HK-2 (cell line): ENCODE measurements at regions not wholly inside any gene's neighbourhood (a gene's known extent, or its start where the extent isn't known, plus 50 kb on each side); places are given as distances from the start of the nearest gene placed in this dataset.

ENCODE experiments used
- DNase-seq: peaks from one replicate; pipeline ENCODE4 v3.0.0-alpha.2; 2018; ENCODE audit not compliant: unreplicated experiment

DNA sequence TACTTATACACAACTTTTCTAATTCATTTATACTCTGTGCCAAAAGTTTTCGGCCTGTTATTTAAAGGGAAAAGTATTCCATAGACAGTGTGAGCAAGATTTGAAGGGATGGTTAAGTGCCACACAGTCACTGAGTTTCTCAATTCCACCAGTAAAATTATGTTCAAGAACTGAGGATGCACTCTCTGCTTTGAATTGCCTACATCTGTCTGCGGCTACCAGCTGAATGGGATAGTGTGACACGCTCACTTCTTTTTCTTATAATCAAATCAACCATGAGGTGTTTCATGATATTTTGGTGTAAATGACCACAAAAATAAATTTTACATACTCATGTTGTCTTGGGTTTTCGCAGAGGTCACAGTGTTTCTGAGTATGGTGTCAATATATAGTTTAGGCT lies 218.4 kb upstream of the TMEM161B start:
- DNase-seq = no peak

DNA sequence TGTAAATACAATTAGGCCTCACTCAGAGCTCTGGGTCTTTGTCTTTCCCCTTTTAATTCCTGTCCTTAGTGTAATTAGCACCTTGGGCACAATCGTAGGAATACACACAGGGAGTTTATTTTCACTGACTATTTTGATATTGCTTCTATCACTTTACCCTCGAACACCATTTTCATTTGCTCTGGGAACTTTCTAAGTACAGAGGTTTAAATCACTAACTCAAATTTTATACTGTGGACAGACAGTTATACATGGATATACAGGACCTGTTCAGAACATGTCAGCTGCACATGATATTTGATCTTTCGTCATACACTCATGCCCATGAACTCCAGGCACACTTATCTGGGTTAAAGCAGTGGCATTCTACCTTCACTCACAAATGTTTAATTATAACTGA lies 217.8 kb upstream of the TMEM161B start:
- no peak for DNase-seq

DNA sequence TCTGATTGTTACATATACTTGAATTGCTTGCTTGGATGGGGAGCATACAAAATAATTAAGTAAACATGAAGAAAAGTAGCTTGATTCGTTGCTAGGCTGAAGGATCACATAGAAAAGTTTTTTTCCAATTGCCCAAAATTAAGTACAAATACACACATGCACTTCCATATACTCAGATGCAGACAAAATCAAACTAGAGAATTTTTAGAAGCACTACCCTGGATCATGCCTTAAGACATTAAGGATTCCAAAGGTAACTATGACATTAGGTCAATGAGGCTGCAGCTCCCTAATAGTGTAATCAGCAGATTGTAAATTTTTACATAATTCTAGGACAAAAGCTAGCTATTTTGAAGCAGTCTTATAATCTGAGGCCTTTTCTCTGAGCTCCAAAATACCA lies 216.9 kb upstream of the TMEM161B start:
- DNase-seq = no peak

DNA sequence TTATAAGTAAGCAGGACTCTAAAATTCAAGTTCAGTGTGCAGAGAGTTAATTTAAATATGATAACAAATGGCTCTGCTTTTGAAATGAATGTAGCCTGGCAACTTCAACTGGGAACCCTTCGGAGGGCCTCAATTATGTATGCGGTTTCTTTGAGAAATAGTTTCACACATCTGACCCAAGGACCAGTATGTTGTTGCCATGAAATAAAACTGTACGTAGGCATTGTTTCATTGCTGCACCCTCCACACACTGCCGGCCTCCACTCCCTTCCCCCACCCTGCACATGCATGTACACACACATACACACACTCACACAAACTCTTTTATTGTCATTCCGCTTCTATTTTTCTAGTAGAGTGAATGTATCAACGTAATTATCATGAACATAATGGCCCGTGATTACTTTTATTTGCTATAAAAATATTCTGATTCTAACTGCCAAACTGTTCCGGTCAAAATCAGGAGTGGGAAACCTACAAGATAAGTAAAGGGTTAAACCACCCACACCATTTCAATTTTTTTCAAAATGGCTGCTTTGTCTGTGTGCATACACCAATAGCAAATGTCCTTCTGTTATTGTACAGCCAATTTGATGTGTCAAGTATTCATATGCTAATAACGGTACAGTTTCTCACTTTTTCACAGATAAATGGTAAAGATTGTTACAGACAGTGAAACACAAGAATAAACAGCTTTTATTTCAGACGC lies 215.5 kb upstream of the TMEM161B start:
- DNase-seq = no peak

DNA sequence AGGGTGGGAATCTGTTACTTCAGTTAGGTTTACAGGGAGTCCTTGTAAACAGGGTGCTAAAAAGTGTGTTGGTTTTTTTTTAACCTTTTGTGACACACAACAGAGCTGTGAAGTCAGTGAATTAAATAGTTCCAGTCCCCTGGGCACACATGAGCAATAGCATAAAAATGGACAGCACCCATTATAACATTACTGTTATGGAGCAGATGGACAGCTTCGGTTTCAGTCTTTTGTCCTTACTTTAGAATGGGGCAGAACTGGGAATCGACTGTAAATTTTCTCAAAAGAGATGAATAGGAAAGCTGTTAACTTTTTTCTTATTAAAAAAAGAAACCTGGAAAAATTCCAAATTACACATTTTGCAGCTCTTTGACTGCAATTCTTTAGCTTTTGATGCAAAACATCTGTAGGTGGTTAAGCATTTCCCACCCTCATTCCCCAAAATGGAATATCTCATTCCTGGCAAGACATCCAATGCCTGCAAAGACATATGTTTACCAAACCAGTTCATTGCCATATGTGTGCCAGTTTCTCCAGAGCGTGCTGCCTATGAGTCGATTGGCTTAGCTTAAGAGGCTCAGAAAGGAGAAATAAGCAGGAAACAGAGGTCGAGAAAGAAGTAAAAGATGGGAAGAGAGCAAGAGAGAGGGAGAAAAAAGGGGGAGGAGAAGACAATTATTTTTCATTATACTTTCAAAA lies 212.3 kb upstream of the TMEM161B start:
- no peak for DNase-seq

DNA sequence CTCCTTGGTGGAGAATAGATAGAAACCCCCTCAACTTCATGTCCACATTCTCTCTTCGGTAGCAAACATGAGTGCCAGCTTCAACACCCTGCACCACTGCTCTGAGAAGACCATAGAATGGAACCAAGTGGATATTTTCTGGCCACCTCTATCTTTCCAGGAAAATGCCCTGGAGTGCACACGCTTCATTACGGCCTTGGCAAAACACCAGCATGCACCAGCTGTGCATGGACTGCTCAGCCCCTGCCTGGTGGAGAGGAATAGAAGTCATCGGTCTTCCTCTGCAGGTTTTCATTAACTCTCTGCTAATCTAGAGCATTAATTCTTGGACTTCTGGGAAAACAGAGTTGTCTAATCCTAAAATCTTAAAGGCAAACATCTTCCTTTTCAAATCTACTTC lies 211.6 kb upstream of the TMEM161B start:
- DNase-seq = no peak

DNA sequence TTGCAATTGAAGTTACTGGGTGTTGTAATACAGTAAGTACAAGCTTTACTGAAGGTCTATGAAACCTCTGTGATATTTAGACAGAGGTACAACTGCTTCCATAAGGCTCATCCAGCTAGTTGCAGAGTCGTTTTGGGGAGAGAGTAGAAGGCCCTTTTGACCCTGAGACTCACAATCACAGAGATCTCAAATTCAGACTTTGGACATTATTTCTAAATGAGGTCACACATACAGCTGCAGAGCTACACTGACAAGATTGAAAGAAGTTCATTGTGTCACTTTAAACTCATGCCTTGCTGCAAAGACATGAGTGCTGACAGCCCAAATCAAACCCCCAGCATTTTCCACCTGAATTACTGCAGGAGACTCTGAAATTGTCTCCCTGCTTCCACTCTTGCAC lies 205.9 kb upstream of the TMEM161B start:
- no peak for DNase-seq

DNA sequence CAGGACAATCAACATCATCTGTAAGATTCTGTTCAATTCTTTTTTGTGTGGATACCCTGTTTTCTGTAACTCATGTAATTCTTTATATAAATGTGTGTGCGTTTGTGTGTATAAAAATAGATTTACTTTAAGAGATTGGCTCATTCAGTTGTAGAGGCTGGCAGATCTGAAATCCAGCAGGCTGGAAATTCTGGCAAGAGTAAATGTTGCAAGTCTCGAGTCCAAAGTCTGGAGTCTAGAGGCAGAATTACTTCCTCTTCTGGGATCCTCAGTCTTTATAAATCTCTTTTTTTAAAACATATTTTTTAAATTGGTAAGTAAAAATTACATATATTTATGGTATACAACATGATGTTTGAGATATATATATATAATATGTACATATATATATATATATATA lies 202.1 kb upstream of the TMEM161B start:
- no peak for DNase-seq

DNA sequence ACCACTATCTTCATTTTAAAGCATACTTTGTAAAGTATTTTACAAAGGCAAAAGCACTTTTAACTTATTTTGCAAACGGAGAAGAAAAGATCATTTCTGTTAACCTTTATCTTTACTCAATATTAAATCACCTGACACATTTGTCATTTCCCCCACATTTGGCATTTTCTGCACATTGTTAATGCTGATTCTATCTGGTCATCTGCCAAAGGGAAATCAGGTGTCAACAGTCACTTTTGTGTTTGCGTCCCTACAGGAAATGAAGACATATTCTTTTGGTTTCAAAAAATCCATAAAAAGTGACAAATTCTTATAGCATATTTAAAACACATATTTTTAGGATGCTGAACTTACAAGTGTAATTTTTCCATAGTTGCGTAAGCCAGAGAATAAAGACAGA lies 191.3 kb upstream of the TMEM161B start:
- DNase-seq = no peak

DNA sequence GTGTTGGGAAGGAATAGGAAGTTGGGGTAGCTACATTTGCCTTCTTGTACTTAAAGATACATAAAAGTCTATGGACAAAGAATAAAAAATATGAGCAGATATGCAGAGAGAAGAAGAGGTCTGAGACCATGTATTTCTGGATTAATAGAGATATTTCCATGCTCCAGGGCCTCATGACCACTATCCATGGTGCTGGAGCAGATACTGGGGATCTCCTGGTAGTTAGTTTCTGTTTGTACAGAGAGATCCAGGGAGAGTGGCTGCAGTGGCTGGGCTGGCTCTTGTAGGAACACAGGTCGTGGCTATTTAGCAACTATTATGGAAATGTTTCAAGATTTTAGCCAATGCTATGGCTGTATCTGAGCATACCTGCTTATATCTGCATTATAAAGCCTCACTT lies 184.2 kb upstream of the TMEM161B start:
- DNase-seq = no peak

DNA sequence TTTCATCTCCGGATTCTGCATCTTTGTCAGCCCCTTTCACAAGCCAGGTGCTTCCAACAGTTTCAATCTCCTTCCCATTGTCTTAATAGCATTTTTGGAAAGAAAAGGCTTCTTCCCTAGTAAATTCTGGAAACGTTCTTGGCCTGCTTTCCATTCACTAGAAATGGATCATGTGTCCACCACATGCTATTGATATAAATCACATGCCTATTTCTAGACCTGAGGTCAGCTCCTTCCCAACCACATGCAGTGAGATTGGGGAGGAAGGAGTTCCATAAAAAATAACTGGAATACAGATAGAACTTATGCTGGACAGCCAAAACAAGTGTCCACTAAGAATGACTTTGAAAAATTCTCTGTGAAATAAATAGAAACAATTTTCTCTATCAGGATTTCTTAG lies 181.6 kb upstream of the TMEM161B start:
- DNase-seq = no peak

DNA sequence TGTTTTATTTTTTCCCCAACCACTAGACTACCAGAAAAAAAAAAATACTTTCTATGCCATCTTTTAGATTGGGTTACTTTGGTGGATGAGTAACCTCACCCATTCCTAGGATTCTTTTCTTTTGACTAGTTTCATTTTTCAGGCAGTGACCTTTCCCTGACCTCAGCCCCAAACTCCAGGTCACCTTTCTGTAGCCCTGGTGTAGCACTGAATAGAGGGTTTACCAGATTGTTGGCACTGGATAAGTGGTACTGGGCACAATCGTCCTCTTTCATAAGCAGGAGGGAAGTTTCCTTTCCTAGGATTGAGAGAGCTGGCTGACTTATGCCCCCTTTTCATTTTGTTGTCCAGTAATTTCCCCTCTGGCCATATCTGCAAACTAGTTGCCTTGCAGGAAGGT lies 169.4 kb upstream of the TMEM161B start:
- DNase-seq = peak; percentile 35

DNA sequence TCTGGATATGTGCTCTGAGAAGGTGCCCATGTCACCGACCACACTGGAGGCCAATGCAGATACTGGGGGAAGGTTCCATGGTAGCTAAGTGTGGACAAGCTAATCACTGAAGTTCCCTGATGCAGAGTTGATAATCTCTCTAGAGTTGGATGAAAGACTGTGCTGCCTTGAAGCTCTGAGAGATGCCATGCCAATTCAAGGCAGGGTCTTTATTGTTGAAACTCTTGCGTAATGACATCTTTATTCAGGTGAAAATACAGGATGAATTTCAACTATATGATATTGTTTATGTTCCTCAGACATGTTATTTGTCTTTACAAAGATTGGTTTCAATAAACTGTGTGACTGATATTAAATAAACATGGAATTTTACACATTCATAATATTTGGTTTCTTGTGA lies 167.6 kb upstream of the TMEM161B start:
- no peak for DNase-seq

DNA sequence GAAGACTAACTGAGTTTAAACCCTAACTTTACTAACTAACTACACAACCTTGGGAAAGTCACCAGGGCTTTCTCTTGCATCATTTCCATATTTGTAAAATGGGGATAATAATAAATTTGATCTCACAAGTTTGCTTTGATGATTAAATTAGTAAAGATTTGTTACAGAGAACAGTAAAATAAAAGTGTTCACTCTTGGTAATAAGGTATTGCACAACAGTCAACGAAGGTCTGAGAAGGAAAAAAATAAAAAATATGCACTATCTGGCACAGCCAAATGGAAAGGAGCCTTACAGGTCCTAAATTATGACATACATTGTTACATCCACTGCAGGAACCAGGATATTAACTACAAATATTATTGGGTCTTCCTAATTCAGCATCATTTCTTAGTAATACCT lies 160.0 kb upstream of the TMEM161B start:
- no peak for DNase-seq

DNA sequence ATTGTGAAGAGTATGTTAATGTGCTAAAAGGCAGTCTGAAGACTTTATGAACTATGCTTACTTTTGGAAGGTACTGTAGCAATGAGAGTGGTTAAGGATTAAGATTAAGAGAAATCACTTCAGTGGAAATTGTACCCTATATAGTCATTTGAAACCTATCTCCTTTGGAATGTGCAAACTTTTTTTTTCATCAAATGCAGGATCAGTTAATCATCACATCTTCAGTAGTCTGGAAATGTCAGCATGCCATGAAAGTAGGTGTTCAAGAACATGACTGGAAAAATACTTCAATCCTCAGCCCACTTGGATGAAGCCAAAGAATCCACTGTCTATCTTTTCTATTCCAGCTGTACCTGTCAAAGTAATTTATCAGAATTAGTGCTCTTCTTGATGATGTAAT lies 157.8 kb upstream of the TMEM161B start:
- no peak for DNase-seq

DNA sequence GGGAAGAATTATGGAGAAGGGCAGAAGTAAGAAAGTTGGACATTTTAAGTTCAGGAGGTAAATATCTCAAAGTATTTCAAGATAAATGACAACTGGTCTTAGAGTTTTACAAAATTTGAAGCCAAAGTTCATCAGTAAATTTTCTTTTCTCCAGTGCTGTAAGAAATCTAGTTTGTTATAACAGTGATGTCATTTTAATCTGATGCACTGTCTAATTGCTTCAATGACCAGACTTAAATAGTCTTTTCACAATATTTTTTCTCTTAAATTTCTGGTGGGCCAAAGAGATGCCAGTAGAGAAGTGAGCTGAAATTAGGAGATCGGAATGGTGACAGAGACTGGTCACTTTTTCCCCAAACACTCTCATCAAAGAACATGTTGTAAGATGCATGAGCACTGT lies 156.5 kb upstream of the TMEM161B start:
- no peak for DNase-seq

DNA sequence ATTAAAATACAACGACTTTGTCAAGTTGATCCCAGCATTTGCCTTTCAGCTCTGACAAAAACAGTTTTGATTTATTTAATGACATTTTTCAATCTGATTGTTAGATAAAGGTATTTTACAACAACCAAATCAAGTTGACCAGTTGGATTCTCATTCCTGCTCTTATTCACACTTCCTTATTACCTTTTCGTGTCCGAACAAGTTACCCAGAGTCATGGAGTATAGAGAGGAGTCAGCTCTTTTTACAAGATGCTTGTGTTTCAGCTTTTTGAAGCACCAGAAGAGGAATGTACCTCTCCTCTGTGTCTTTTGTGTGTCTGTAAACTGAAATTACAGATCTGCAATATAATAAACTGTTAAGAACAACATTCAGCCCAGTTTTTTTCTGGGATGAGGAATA lies 151.3 kb upstream of the TMEM161B start:
- DNase-seq = no peak

DNA sequence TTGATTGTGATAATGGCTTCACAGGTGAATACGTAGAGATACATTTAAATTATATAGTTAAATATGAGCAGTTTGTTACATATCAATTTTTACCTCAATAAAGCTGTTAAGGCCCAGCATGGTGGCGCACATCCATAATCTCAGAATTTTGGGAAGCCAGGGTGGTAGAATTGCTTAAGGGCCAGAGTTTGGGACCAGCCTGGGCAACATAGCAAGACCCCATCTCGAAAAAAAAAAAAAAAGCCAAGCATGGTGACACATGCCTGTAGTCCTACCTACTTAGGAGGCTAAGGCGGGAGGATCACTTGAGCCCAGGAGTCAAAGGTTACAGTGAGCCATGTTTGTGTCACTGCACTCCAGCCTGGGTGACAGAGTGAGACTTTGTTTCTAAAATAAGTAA lies 138.7 kb upstream of the TMEM161B start:
- no peak for DNase-seq

DNA sequence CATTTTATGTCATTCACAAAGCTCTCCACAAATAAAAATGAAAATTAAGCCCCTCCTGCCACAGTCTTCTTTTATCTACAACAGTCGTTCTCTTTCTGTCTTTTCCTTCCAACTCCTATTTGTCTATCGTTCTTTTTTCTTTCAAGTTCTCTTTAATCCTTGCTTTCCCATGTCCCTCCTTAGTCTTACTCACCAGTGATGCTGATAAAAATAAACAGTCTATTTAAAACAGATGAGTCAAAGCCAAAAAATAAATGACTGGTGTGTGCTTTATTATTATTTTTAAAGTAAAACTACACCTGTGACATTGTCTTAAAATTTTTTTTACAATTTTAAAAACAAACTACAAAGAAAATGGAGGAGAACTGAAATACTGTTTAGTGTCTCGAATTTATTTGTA lies 137.1 kb upstream of the TMEM161B start:
- no peak for DNase-seq

DNA sequence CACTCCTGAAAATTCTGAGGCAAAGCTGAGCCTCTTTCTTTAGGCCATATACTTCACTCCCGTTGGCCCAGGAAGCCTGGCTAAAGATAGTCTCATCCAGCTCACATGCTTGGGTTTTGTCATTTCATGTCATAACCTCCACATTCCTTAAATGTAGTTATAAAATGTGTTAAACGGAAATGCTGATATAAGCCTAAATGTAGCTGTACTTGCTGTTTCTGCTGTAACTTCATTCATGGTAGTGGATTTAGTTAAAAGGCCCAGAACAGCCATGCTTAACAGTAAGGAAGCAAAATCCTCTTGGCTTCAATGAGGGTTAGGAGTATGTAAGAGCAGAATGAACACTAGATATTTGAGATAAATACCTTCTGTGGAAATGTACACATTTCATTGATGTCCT lies 135.8 kb upstream of the TMEM161B start:
- no peak for DNase-seq

DNA sequence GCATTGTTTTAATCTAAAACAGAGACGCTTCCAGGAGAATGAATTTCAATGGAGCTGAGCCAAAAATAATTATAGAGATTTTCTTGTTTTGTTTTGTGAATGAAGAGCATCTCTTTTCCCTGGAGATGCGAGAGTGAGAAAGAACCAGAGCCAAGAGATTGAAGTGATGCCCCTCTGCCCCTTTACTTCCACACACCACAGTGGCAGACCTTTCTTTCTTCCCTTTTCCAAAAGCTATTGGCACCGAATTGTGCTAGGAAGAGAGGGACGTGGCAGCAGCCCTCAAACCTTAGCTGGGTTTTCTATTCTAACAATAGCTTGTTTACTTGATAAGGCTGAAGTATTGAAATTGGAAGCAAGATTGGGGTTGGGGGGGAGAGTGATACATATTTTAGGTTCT lies 133.0 kb upstream of the TMEM161B start:
- no peak for DNase-seq

DNA sequence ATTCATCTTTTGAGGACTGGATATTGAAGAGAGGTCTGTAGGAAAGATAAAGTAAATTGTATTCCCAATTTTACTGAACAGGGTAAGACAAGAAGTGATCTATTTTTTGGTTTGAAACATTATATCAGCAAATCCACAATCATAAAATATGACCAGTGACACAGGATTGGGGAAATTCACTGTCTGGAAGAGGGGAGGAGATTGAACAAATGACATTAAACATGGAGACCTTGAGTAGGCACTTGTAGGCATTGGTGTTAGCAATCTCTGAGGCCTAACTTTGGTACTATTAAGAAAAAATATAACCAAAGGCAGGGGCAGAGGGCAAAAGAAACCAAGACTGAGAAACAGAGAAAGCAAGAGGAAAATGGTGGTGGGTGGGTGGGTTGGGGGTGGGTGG lies 132.6 kb upstream of the TMEM161B start:
- DNase-seq = no peak

DNA sequence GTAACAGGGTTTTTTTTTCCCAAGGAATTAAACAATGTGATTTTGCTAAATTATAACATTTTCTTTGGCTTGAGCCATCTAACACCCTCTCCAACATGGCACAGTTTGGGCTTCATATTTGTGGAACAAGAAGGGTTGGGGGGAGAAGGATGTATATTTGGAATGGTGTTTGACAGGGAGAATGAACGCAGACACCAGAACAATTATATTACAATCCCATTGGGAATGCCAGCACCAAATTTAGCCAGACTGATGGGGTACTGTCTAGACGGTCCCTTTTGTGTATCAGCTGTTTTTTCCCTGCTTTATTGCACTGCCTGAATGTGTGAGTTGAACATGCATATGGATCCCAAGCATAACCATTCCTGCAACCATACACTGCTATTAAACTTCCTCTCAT lies 130.9 kb upstream of the TMEM161B start:
- no peak for DNase-seq

DNA sequence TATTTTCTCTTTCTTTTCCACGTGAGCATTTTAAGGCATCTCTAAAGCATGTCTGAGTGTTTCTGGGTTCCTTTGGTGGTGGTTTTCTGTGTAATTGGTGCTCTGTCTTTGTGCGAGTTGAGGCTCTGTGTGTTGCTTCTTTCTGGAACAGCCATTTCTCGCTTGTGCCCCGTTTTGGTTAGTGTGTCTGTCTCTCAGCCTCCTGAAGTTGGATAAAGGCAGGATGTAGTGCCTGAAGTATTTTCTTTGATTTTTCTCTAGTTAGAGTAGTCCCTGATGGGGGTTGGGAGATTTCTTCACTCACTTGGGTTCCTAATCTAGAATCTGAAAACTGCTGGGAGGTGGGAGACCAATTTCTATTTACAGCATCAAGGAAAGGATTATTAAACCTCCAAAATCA lies 129.7 kb upstream of the TMEM161B start:
- no peak for DNase-seq
